WI38 (cell line): ENCODE measurements at regions not wholly inside any gene's neighbourhood (a gene's known extent, or its start where the extent isn't known, plus 50 kb on each side); places are given as distances from the start of the nearest gene placed in this dataset.

ENCODE experiments used
- H3K4me3 ChIP-seq: 2 replicates; pipeline ENCODE4 v1.5.1; 2011; ENCODE audit warnings: low read depth, mild to moderate bottlenecking, control low read depth, low read length
- TF ChIP-seq, protein P1 (sequence below): IDR thresholded peaks from 2 replicates; pipeline ENCODE4 v1.5.1; 2012; ENCODE audit warnings: low read depth, mild to moderate bottlenecking, control low read depth, low read length

DNA sequence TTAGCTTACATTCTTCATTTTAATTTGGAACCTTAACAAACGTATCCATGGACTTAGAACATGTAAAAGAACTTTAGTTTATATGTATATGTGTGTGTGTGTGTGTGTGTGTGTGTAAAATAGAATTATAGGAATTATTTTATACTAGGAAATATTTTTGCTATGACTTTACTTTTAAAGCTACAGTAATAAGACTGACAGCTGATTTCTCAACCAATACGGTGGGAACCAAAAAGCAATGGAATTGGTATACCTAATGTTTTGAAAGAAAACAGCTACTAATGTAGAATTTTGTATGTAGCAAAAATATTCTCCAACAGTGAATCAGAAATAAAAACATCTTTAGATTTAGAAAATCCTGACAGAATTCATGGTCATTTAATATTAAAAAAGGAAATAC lies 146.5 kb upstream of the ARL4C start:
- TF ChIP-seq, protein P1, sequence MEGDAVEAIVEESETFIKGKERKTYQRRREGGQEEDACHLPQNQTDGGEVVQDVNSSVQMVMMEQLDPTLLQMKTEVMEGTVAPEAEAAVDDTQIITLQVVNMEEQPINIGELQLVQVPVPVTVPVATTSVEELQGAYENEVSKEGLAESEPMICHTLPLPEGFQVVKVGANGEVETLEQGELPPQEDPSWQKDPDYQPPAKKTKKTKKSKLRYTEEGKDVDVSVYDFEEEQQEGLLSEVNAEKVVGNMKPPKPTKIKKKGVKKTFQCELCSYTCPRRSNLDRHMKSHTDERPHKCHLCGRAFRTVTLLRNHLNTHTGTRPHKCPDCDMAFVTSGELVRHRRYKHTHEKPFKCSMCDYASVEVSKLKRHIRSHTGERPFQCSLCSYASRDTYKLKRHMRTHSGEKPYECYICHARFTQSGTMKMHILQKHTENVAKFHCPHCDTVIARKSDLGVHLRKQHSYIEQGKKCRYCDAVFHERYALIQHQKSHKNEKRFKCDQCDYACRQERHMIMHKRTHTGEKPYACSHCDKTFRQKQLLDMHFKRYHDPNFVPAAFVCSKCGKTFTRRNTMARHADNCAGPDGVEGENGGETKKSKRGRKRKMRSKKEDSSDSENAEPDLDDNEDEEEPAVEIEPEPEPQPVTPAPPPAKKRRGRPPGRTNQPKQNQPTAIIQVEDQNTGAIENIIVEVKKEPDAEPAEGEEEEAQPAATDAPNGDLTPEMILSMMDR = no peak
- H3K4me3 ChIP-seq = no peak overlapping the region

DNA sequence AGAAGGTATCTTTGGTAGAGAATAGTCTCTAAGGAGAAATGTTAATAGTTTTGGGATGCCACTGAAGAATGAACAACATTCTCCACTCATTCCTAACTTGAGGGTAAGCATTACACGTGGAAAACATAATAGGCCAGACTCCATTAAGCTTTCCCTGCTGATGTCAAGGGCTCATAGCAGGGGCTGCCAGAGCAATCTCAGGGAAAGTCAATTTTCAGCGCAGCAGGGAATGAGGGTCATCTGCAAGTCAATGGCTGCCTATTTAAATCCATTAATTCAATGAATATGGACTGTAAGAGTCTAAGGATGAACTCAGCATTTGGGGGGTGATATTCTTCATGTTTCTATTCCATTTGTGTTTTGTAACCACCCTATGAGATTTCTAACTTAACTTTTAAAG lies 144.2 kb upstream of the ARL4C start:
- H3K4me3 ChIP-seq = no peak overlapping the region
- TF ChIP-seq, protein P1 = no peak

DNA sequence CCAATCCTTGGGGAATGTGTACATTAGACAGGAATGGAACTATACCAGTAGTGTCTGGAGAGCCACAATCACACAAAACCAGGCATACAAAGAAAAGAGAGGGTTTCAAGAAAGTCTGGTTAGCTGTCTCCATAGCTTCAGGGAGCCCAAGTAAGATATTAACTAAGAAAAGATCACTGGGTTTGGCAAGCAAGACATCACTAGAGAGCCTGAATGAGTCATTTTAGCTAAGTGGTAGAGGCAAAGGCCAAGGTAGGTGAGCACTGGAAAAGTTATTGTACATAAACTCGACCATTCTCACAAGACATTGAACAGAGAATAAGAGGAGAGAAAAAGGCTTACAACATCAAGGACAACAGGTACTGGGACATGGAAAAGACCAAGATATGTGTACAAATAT lies 143.8 kb upstream of the ARL4C start:
- no peak overlapping the region for H3K4me3 ChIP-seq
- TF ChIP-seq, protein P1 = no peak

GRCh38 chr2:234638966-234639365 lies 142.1 kb upstream of the ARL4C start:
- no peak overlapping the region for H3K4me3 ChIP-seq
- TF ChIP-seq, protein P1 = no peak

- TF ChIP-seq, protein P1 = no peak
These were observed 138.4 kb upstream of the ARL4C start for GRCh38 chr2:234635284-234635683.

DNA sequence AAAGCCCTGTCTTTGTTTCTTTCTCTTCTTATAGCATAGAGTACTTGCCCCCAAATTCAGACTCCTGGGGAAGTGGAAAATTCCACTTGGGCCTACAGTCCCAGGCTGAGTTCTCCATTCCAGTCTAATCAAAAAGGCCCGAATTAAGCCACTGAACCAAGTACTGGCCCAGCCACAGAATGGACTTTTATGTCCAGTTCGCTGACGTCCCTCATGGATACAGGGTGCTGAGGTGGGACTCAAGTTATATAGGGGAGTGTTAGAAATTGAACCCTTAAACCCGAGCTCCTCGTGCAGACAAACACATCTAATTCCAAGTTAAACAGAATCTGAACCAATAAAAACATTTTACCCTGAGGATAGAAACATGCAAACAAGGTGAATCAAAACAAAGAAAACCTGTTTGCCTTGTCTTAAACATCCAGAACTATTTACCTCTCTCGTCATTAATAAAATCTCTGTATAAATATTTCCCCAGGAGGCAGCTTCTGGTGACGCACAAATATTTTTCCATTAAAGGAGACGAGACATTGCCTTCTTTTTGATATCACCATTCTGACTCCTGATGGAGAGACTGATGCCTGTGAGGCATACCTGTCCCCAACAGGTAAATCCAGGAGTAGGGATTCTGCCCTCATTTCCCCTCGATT lies 136.8 kb upstream of the ARL4C start:
- H3K4me3 ChIP-seq = no peak overlapping the region

More at GRCh38 chr2:234635284-234635683, 138.4 kb upstream of the ARL4C start:
- no peak overlapping the region for H3K4me3 ChIP-seq

More for the DNA sequence above, 136.8 kb upstream of the ARL4C start:
- TF ChIP-seq, protein P1 = no peak
